ENCODE measurements at regions not wholly inside any gene's neighbourhood (a gene's known extent, or its start where the extent isn't known, plus 50 kb on each side); places are given as distances from the start of the nearest gene placed in this dataset.
"Not testable (repeated sequence)": the region's sequence is repeated elsewhere in the genome, so short reads cannot be mapped to it uniquely, and the experiment has no call there.

- TF ChIP-seq, protein P1, sequence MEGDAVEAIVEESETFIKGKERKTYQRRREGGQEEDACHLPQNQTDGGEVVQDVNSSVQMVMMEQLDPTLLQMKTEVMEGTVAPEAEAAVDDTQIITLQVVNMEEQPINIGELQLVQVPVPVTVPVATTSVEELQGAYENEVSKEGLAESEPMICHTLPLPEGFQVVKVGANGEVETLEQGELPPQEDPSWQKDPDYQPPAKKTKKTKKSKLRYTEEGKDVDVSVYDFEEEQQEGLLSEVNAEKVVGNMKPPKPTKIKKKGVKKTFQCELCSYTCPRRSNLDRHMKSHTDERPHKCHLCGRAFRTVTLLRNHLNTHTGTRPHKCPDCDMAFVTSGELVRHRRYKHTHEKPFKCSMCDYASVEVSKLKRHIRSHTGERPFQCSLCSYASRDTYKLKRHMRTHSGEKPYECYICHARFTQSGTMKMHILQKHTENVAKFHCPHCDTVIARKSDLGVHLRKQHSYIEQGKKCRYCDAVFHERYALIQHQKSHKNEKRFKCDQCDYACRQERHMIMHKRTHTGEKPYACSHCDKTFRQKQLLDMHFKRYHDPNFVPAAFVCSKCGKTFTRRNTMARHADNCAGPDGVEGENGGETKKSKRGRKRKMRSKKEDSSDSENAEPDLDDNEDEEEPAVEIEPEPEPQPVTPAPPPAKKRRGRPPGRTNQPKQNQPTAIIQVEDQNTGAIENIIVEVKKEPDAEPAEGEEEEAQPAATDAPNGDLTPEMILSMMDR (IDR thresholded peaks at IDR 0.05; ENCODE audit: low read depth, low read length), result not testable (repeated sequence)
- not testable (repeated sequence) for TF ChIP-seq POLR2A (IDR thresholded peaks at IDR 0.05; ENCODE audit: extremely low read depth, insufficient read length); MYC (IDR thresholded peaks at IDR 0.05; ENCODE audit: low read depth, low read length)
Observed at GRCh38 chr9:41741173-41741572, 388.1 kb downstream of the CNTNAP3B start.

Data from NB4 (cell line).